Karpas-422 (cell line): ENCODE measurements at regions not wholly inside any gene's neighbourhood (a gene's known extent, or its start where the extent isn't known, plus 50 kb on each side); places are given as distances from the start of the nearest gene placed in this dataset.

ENCODE experiments used
- DNase-seq: peaks from one replicate; pipeline ENCODE4 v3.0.0-alpha.2; 2015
- H2AFZ ChIP-seq: fragments of 200-600 bp; sonication (generic); 2 replicates; pipeline ENCODE4 v1.6.1; 2014; ENCODE audit warnings: antibody characterized with exemption, low read length, mixed read lengths
- H3K27ac ChIP-seq: fragments of 200-600 bp; sonication (generic); 2 replicates; pipeline ENCODE4 v1.5.1; 2014; ENCODE audit warnings: mild to moderate bottlenecking, low read length, moderate library complexity
- H3K27me3 ChIP-seq: fragments of 200-600 bp; sonication (generic); 2 replicates; pipeline ENCODE4 v1.6.1; 2014; ENCODE audit warnings: low read length, mixed read lengths
- H3K36me3 ChIP-seq: fragments of 200-600 bp; sonication (generic); 2 replicates; pipeline ENCODE4 v1.6.1; 2014; ENCODE audit warnings: low read length, mixed read lengths; ENCODE audit not compliant: insufficient read depth
- H3K4me1 ChIP-seq: fragments of 200-600 bp; sonication (generic); 2 replicates; pipeline ENCODE4 v1.6.1; 2014; ENCODE audit warnings: mild to moderate bottlenecking, low read length, mixed read lengths
- H3K4me2 ChIP-seq: fragments of 200-600 bp; sonication (generic); 2 replicates; pipeline ENCODE4 v1.6.1; 2014; ENCODE audit warnings: low read length, low read depth, mild to moderate bottlenecking; ENCODE audit not compliant: poor library complexity, severe bottlenecking
- H3K4me3 ChIP-seq: fragments of 200-600 bp; sonication (generic); 2 replicates; pipeline ENCODE4 v1.5.1; 2014; ENCODE audit warnings: mild to moderate bottlenecking, antibody characterized with exemption, low read length, mixed read lengths
- H3K79me2 ChIP-seq: fragments of 200-600 bp; sonication (generic); 2 replicates; pipeline ENCODE4 v1.6.1; 2014; ENCODE audit warnings: mild to moderate bottlenecking, low read length, mixed read lengths
- H3K9ac ChIP-seq: fragments of 200-600 bp; sonication (generic); 2 replicates; pipeline ENCODE4 v1.6.0; 2014; ENCODE audit warnings: low read length
- H3K9me2 ChIP-seq: fragments of 200-600 bp; sonication (generic), shearing (Covaris generic); replicated peaks from 2 replicates; pipeline ENCODE4 v1.6.0; 2014; ENCODE audit warnings: mild to moderate bottlenecking, low read length, moderate library complexity; ENCODE audit not compliant: insufficient read depth
- H3K9me3 ChIP-seq: fragments of 300-700, 200-600 bp; sonication (generic); 2 replicates; pipeline ENCODE4 v1.6.1; 2014; ENCODE audit warnings: low read length, mixed read lengths
- H4K20me1 ChIP-seq: fragments of 200-600 bp; sonication (generic); 2 replicates; pipeline ENCODE4 v1.6.1; 2014; ENCODE audit warnings: mild to moderate bottlenecking, antibody characterized with exemption, low read length, low read depth; ENCODE audit not compliant: insufficient read depth

GRCh38 chr15:35320158-35320780 is 225.7 kb downstream of the DPH6 start:
- Histone ChIP-seq H2AFZ (no peak overlapping the region), H3K9me2 (no peaks in the 10 kb centered on the region), H3K36me3 (no peaks in the 10 kb centered on the region), H3K27ac (no peak overlapping the region), H3K4me3 (no peak overlapping the region), H3K4me1 (no peaks in the 10 kb centered on the region), H4K20me1 (no peaks in the 10 kb centered on the region), H3K79me2 (no peaks in the 10 kb centered on the region), H3K9ac (no peak overlapping the region), H3K4me2 (no peak overlapping the region), H3K9me3 (no peaks in the 10 kb centered on the region), H3K27me3 (no peaks in the 10 kb centered on the region)
- no peak for DNase-seq

GRCh38 chr15:35319354-35319753 is 226.6 kb downstream of the DPH6 start:
- H3K4me3 ChIP-seq, result no peak overlapping the region

GRCh38 chr15:35317217-35317616 is 228.7 kb downstream of the DPH6 start:
- H3K4me2 ChIP-seq, result no peak overlapping the region
- H3K9me2 ChIP-seq, result no peaks in the 10 kb centered on the region
- H3K9ac ChIP-seq, result no peak overlapping the region
- H3K4me1 ChIP-seq, result no peaks in the 10 kb centered on the region
- no peaks in the 10 kb centered on the region for H3K27me3 ChIP-seq
- no peak for DNase-seq
- no peaks in the 10 kb centered on the region for H3K79me2 ChIP-seq
- no peaks in the 10 kb centered on the region for H3K36me3 ChIP-seq
- H3K27ac ChIP-seq, result no peak overlapping the region
- no peaks in the 10 kb centered on the region for H4K20me1 ChIP-seq
- no peak overlapping the region for H2AFZ ChIP-seq
- no peaks in the 10 kb centered on the region for H3K9me3 ChIP-seq
- no peak overlapping the region for H3K4me3 ChIP-seq

More at GRCh38 chr15:35319354-35319753, 226.6 kb downstream of the DPH6 start:
- no peak for DNase-seq
- no peaks in the 10 kb centered on the region for H3K27me3 ChIP-seq
- H3K9me3 ChIP-seq, result no peaks in the 10 kb centered on the region
- no peak overlapping the region for H3K27ac ChIP-seq
- H4K20me1 ChIP-seq, result no peaks in the 10 kb centered on the region
- H3K9ac ChIP-seq, result no peak overlapping the region
- no peaks in the 10 kb centered on the region for H3K9me2 ChIP-seq
- no peaks in the 10 kb centered on the region for H3K36me3 ChIP-seq
- no peaks in the 10 kb centered on the region for H3K4me1 ChIP-seq
- H3K79me2 ChIP-seq, result no peaks in the 10 kb centered on the region
- no peak overlapping the region for H3K4me2 ChIP-seq
- H2AFZ ChIP-seq, result no peak overlapping the region

GRCh38 chr15:35312344-35312743 is 227.2 kb upstream of the NANOGP8 start:
- Histone ChIP-seq H3K4me1 (no peaks in the 10 kb centered on the region), H3K79me2 (no peaks in the 10 kb centered on the region), H3K9me3 (no peaks in the 10 kb centered on the region), H3K4me2 (no peak overlapping the region), H2AFZ (no peak overlapping the region), H4K20me1 (no peaks in the 10 kb centered on the region), H3K27me3 (no peaks in the 10 kb centered on the region), H3K4me3 (no peak overlapping the region), H3K27ac (no peak overlapping the region), H3K9me2 (no peaks in the 10 kb centered on the region), H3K36me3 (no peaks in the 10 kb centered on the region), H3K9ac (no peak overlapping the region)
- DNase-seq, result no peak

GRCh38 chr15:35311615-35312014 is 226.5 kb upstream of the NANOGP8 start:
- Histone ChIP-seq H3K27me3 (no peaks in the 10 kb centered on the region), H3K4me2 (no peak overlapping the region), H3K79me2 (no peaks in the 10 kb centered on the region), H3K27ac (no peak overlapping the region), H2AFZ (no peak overlapping the region), H4K20me1 (no peaks in the 10 kb centered on the region), H3K4me3 (no peak overlapping the region), H3K9me2 (no peaks in the 10 kb centered on the region), H3K9me3 (no peaks in the 10 kb centered on the region), H3K4me1 (no peaks in the 10 kb centered on the region), H3K9ac (no peak overlapping the region), H3K36me3 (no peaks in the 10 kb centered on the region)
- DNase-seq, result no peak

- Histone ChIP-seq H3K79me2 (no peaks in the 10 kb centered on the region), H3K4me1 (no peaks in the 10 kb centered on the region), H3K4me3 (no peak overlapping the region), H3K36me3 (no peaks in the 10 kb centered on the region), H4K20me1 (no peaks in the 10 kb centered on the region), H3K27me3 (no peaks in the 10 kb centered on the region), H3K9me2 (no peaks in the 10 kb centered on the region), H3K9me3 (no peaks in the 10 kb centered on the region), H3K9ac (no peak overlapping the region), H2AFZ (no peak overlapping the region), H3K4me2 (no peak overlapping the region), H3K27ac (no peak overlapping the region)
- DNase-seq, result no peak
These were observed 224.8 kb upstream of the NANOGP8 start for GRCh38 chr15:35309886-35310285.

GRCh38 chr15:35308802-35309201 is 223.7 kb upstream of the NANOGP8 start:
- Histone ChIP-seq H3K4me3 (no peak overlapping the region), H3K9ac (no peak overlapping the region), H2AFZ (no peak overlapping the region), H3K9me2 (no peaks in the 10 kb centered on the region), H3K27me3 (no peaks in the 10 kb centered on the region), H3K4me1 (no peaks in the 10 kb centered on the region), H3K9me3 (no peaks in the 10 kb centered on the region), H3K36me3 (no peaks in the 10 kb centered on the region), H3K27ac (no peak overlapping the region), H4K20me1 (no peaks in the 10 kb centered on the region), H3K4me2 (no peak overlapping the region), H3K79me2 (no peaks in the 10 kb centered on the region)
- no peak for DNase-seq

- DNase-seq, result no peak
- Histone ChIP-seq H3K9me2 (no peaks in the 10 kb centered on the region), H3K9ac (no peak overlapping the region), H3K4me2 (no peak overlapping the region), H3K27me3 (no peaks in the 10 kb centered on the region), H3K9me3 (no peaks in the 10 kb centered on the region), H2AFZ (no peak overlapping the region), H3K4me1 (no peaks in the 10 kb centered on the region), H3K27ac (no peak overlapping the region), H3K4me3 (no peak overlapping the region), H4K20me1 (no peaks in the 10 kb centered on the region), H3K79me2 (no peaks in the 10 kb centered on the region), H3K36me3 (no peaks in the 10 kb centered on the region)
These were observed 222.6 kb upstream of the NANOGP8 start for GRCh38 chr15:35307676-35308075.

- Histone ChIP-seq H3K79me2 (no peaks in the 10 kb centered on the region), H3K4me2 (no peak overlapping the region), H3K9me2 (no peaks in the 10 kb centered on the region), H3K27me3 (no peaks in the 10 kb centered on the region), H3K9ac (no peak overlapping the region), H3K36me3 (no peaks in the 10 kb centered on the region), H4K20me1 (no peaks in the 10 kb centered on the region), H3K4me3 (no peak overlapping the region), H3K27ac (no peak overlapping the region), H3K4me1 (no peaks in the 10 kb centered on the region), H2AFZ (no peak overlapping the region), H3K9me3 (no peaks in the 10 kb centered on the region)
- no peak for DNase-seq
These were observed 221.9 kb upstream of the NANOGP8 start for GRCh38 chr15:35307026-35307425.
